K562 (cell line): ENCODE measurements at regions not wholly inside any gene's neighbourhood (a gene's known extent, or its start where the extent isn't known, plus 50 kb on each side); places are given as distances from the start of the nearest gene placed in this dataset.
A peak's percentile ranks its signal among the peaks of the same experiment; 100 is the strongest.

Source experiments
- ATAC-seq: fragments of 200-7000 bp; cut with Tn5 transposase; 3 replicates; pipeline ENCODE4 v1.9.1; 2020; ENCODE audit warnings: moderate library complexity
- BruUV-seq: library from RNA; stranded (reverse); fragments of 400-500 nt; replicated peaks from 2 replicates; lab custom pipeline; 2021; lab: Mats Ljungman, UMichigan
- CTCF ChIA-PET: fragments of 300-600 bp; formaldehyde crosslinking; extraction: SDS; loops from one replicate; lab custom pipeline; 2021; ENCODE audit warnings: low intra/inter-chr PET ratio; lab: Yijun Ruan, JAX
- POLR2A ChIA-PET: fragments of 300-600, 350-650 bp; sonication (Branson Sonifier 250); formaldehyde crosslinking; extraction: SDS; loops from one replicate; lab custom pipeline; 2021; ENCODE audit warnings: antibody characterized with exemption, inconsistent platforms; lab: Yijun Ruan, JAX
- DNase-seq, 4 experiments: peaks; one replicate each; pipeline versions ENCODE4 v3.0.0 to v3.0.0-alpha.2; 2011 to 2018; ENCODE audit warnings: low spot score in 3 of 4, mixed read lengths in 3 of 4; ENCODE audit errors: extremely low read depth in 1 of 4
- FAIRE-seq: peaks from 2 replicates; lab custom pipeline; 2011; peaks lifted over from hg19 to GRCh38; lab: Jason Lieb, UNC
- H2AFZ ChIP-seq: 2 replicates; pipeline ENCODE4 v1.6.0; 2011; ENCODE audit warnings: low read depth, low read length, control low read depth, inconsistent platforms
- H3K27ac ChIP-seq: fragments of 200-600 bp; 3 replicates; pipeline ENCODE4 v1.8.0; 2011; ENCODE audit warnings: low read depth, mild to moderate bottlenecking, control low read depth, inconsistent platforms, low read length, moderate library complexity, mixed read lengths; ENCODE audit errors: extremely low read depth
- H3K27me3 ChIP-seq, 2 experiments: fragments of 300-600 bp in 1 of 2; 2 replicates in 1 of 2; 3 replicates in 1 of 2; pipeline versions ENCODE4 v1.6.0 to v1.8.0; 2011; ENCODE audit warnings: inconsistent platforms in 2 of 2, low read length in 2 of 2, mild to moderate bottlenecking in 1 of 2, mixed read lengths in 1 of 2, moderate library complexity in 1 of 2; ENCODE audit not compliant: control insufficient read depth in 2 of 2, insufficient read depth in 2 of 2
- H3K36me3 ChIP-seq: fragments of 300-600 bp; 3 replicates; pipeline ENCODE4 v1.8.0; 2011; ENCODE audit warnings: mild to moderate bottlenecking, low read length, inconsistent platforms; ENCODE audit not compliant: control insufficient read depth, insufficient read depth
- H3K4me1 ChIP-seq, 2 experiments: fragments of 200-600 bp in 1 of 2; replicated peaks in 1 of 2; 2 replicates in 1 of 2; 3 replicates in 1 of 2; pipeline versions ENCODE4 v1.5.1 to v1.8.0; 2011; ENCODE audit warnings: inconsistent platforms in 2 of 2, low read length in 2 of 2, mild to moderate bottlenecking in 1 of 2, mixed read lengths in 1 of 2, moderate library complexity in 1 of 2; ENCODE audit not compliant: control insufficient read depth in 2 of 2, insufficient read depth in 2 of 2
- H3K4me2 ChIP-seq: 2 replicates; pipeline ENCODE4 v1.6.1; 2011; ENCODE audit warnings: low read length, control low read depth, inconsistent platforms, mixed read lengths; ENCODE audit not compliant: insufficient read depth
- H3K4me3 ChIP-seq: fragments of 200-600 bp; sonication (generic), shearing (Covaris generic); 2 replicates; pipeline ENCODE4 v1.5.1; 2016; ENCODE audit warnings: control low read depth, inconsistent platforms
- H3K79me2 ChIP-seq: fragments of 200-600 bp; 3 replicates; pipeline ENCODE4 v1.8.0; 2011; ENCODE audit warnings: low read length, inconsistent platforms; ENCODE audit not compliant: control insufficient read depth, insufficient read depth
- H3K9ac ChIP-seq, 2 experiments: 2 replicates each; pipeline versions ENCODE4 v1.6.0 to v1.6.1; 2011; ENCODE audit warnings: low read depth in 2 of 2, low read length in 2 of 2, control low read depth in 1 of 2, inconsistent platforms in 1 of 2, mild to moderate bottlenecking in 1 of 2, mixed read lengths in 1 of 2; ENCODE audit not compliant: insufficient read depth in 1 of 2
- H3K9me1 ChIP-seq: one replicate; pipeline ENCODE4 v1.6.0; 2011; ENCODE audit warnings: inconsistent platforms, mild to moderate bottlenecking, low read length, moderate library complexity; ENCODE audit not compliant: control insufficient read depth, insufficient read depth
- H3K9me3 ChIP-seq: replicated peaks from 2 replicates; pipeline ENCODE4 v1.5.1; 2011; ENCODE audit warnings: low read depth, low read length, inconsistent platforms; ENCODE audit not compliant: control insufficient read depth, insufficient read depth
- H4K20me1 ChIP-seq: replicated peaks from 2 replicates; pipeline ENCODE4 v1.6.1; 2011; ENCODE audit warnings: low read length, inconsistent platforms, mixed read lengths; ENCODE audit not compliant: control insufficient read depth, insufficient read depth
- EHMT2 ChIP-seq: fragments of 450-650 bp; IDR thresholded peaks from 2 replicates; pipeline ENCODE4 v1.6.1; 2018; ENCODE audit warnings: antibody characterized with exemption
- FOSL1 ChIP-seq: fragments of 200-800 bp; sonication (Bioruptor generic); conservative IDR thresholded peaks from 2 replicates; pipeline ENCODE4 v1.6.1; 2016; ENCODE audit warnings: missing genetic modification characterization, missing compliant biosample characterization
- ZNF146 ChIP-seq: IDR thresholded peaks from one replicate; pipeline ENCODE4 v1.6.1; 2018; ENCODE audit warnings: missing compliant biosample characterization; ENCODE audit not compliant: unreplicated experiment
- ZNF274 ChIP-seq: IDR thresholded peaks from 2 replicates; pipeline ENCODE4 v1.6.1; 2011; ENCODE audit warnings: low read depth, mild to moderate bottlenecking, low read length, moderate library complexity, borderline replicate concordance
- WGBS: fragments of 100-300 bp; shearing (Covaris generic); methylation state at CpG from one replicate; pipeline ENCODE4 v1.1.6; 2016; ENCODE audit warnings: low coverage, mixed read lengths; ENCODE audit not compliant: insufficient coverage; ENCODE audit errors: missing lambda C conversion rate; 5-methylcytosine and 5-hydroxymethylcytosine counted together
- in situ Hi-C: fragments of 300-500 bp; cut with MboI; formaldehyde crosslinking; loops from 4 replicates; pipeline ENCODE4 v1.15.0; 2018; ENCODE audit warnings: inconsistent platforms, mixed read lengths
- intact Hi-C: fragments of 100-400 bp; cut with micrococcal nuclease; formaldehyde crosslinking; loops from 2 replicates; pipeline ENCODE4 v1.14.2; 2022
- TF ChIP-seq, protein P1 (sequence below): fragments of 450-650 bp; IDR thresholded peaks from 2 replicates; pipeline ENCODE4 v1.6.1; 2016; ENCODE audit warnings: low read depth
- TF ChIP-seq, protein P2 (sequence below), 2 experiments: IDR thresholded peaks in 1 of 2; conservative IDR thresholded peaks in 1 of 2; 2 replicates each; pipeline ENCODE4 v1.6.1; 2016; ENCODE audit warnings: low read depth in 2 of 2, mild to moderate bottlenecking in 1 of 2, missing compliant biosample characterization in 1 of 2, missing genetic modification characterization in 1 of 2, moderate library complexity in 1 of 2

DNA sequence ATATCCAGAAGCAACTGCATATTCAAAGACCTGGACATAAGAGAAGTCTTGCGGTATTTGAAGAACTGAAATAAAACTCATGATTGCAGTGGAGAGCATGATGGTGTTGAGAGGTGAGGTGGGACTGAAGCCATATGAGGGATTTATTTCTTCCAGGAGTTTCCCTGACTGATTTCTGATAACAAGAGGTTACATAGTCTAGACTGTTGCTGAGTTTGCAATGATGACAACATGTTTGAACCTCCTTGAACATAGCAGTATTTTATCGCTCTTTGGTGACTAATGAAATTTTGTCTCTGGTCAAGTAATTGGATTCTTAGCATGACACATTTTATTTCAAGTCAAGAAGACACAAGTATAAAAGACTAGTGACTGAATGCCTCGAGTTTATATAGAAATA, 61.8 kb downstream of the ACTBL2 start:
- FAIRE-seq, result no peak
- TF ChIP-seq EHMT2, result no peak
- no peak for TF ChIP-seq ZNF146 (CRISPR knock-in tag)
- TF ChIP-seq FOSL1 (tag), result 0 out of 2 replicates have a peak, but pooled peaks have one; percentile 23
- no peak for TF ChIP-seq ZNF274
- TF ChIP-seq, protein P1, sequence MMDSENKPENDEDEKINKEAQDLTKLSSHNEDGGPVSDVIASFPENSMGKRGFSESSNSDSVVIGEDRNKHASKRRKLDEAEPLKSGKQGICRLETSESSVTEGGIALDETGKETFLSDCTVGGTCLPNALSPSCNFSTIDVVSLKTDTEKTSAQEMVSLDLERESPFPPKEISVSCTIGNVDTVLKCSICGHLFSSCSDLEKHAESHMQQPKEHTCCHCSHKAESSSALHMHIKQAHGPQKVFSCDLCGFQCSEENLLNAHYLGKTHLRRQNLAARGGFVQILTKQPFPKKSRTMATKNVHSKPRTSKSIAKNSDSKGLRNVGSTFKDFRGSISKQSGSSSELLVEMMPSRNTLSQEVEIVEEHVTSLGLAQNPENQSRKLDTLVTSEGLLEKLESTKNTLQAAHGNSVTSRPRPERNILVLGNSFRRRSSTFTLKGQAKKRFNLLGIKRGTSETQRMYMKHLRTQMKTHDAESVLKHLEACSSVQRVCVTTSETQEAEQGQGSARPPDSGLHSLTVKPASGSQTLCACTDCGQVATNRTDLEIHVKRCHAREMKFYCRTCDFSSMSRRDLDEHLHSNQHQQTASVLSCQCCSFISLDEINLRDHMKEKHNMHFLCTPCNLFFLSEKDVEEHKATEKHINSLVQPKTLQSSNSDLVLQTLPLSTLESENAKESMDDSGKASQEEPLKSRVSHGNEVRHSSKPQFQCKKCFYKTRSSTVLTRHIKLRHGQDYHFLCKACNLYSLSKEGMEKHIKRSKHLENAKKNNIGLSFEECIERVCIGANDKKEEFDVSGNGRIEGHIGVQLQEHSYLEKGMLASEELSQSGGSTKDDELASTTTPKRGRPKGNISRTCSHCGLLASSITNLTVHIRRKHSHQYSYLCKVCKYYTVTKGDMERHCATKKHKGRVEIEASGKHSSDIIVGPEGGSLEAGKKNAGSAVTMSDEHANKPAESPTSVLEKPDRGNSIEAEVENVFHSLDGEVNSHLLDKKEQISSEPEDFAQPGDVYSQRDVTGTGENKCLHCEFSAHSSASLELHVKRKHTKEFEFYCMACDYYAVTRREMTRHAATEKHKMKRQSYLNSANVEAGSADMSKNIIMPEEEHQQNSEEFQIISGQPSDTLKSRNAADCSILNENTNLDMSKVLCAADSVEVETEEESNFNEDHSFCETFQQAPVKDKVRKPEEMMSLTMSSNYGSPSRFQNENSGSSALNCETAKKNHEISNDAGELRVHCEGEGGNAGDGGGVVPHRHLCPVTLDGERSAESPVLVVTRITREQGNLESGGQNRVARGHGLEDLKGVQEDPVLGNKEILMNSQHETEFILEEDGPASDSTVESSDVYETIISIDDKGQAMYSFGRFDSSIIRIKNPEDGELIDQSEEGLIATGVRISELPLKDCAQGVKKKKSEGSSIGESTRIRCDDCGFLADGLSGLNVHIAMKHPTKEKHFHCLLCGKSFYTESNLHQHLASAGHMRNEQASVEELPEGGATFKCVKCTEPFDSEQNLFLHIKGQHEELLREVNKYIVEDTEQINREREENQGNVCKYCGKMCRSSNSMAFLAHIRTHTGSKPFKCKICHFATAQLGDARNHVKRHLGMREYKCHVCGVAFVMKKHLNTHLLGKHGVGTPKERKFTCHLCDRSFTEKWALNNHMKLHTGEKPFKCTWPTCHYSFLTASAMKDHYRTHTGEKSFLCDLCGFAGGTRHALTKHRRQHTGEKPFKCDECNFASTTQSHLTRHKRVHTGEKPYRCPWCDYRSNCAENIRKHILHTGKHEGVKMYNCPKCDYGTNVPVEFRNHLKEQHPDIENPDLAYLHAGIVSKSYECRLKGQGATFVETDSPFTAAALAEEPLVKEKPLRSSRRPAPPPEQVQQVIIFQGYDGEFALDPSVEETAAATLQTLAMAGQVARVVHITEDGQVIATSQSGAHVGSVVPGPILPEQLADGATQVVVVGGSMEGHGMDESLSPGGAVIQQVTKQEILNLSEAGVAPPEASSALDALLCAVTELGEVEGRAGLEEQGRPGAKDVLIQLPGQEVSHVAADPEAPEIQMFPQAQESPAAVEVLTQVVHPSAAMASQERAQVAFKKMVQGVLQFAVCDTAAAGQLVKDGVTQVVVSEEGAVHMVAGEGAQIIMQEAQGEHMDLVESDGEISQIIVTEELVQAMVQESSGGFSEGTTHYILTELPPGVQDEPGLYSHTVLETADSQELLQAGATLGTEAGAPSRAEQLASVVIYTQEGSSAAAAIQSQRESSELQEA, result no peak
- TF ChIP-seq, protein P2, sequence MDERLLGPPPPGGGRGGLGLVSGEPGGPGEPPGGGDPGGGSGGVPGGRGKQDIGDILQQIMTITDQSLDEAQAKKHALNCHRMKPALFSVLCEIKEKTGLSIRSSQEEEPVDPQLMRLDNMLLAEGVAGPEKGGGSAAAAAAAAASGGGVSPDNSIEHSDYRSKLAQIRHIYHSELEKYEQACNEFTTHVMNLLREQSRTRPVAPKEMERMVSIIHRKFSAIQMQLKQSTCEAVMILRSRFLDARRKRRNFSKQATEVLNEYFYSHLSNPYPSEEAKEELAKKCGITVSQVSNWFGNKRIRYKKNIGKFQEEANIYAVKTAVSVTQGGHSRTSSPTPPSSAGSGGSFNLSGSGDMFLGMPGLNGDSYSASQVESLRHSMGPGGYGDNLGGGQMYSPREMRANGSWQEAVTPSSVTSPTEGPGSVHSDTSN (CRISPR knock-in tag; IDR thresholded peaks at IDR 0.05; ENCODE audit: low read depth), result no peak
- TF ChIP-seq, protein P2 (tag; conservative IDR thresholded peaks at IDR 0.05; ENCODE audit: low read depth), result 0 out of 2 replicates have a peak, but pooled peaks have one; percentile 29
- CTCF ChIA-PET, result no interaction called here

More for the DNA sequence above, 61.8 kb downstream of the ACTBL2 start:
- H3K9me1 ChIP-seq, result peaks cover 2% of the 10 kb centered on the region
- H3K4me3 ChIP-seq, result no peak overlapping the region
- POLR2A ChIA-PET, result no interaction called here
- ATAC-seq (no peak), DNase-seq (no peak)
- intact Hi-C loops, result no loop called here
- peaks cover 0 to 5% of the 10 kb centered on the region in 2 experiments; a peak in 1 of 5 replicates for H3K4me1 ChIP-seq
- 2% methylated on average over 3 of the region's 3 CpGs for WGBS
- no peaks in the 10 kb centered on the region for H3K36me3 ChIP-seq
- no peak overlapping the region for H3K9ac ChIP-seq
- H2AFZ ChIP-seq, result no peak overlapping the region
- no peak overlapping the region for H3K27ac ChIP-seq
- no peak overlapping the region for H3K4me2 ChIP-seq
- H3K79me2 ChIP-seq, result no peaks in the 10 kb centered on the region
- in situ Hi-C loops, result no loop called here
- BruUV-seq, result no TSS peak
- peaks cover 12 to 26% of the 10 kb centered on the region in 2 experiments for H3K27me3 ChIP-seq
- H3K9me3 ChIP-seq, result no peaks in the 10 kb centered on the region
- H4K20me1 ChIP-seq, result no peaks in the 10 kb centered on the region
